HL-60 (cell line): ENCODE measurements at regions not wholly inside any gene's neighbourhood (a gene's known extent, or its start where the extent isn't known, plus 50 kb on each side); places are given as distances from the start of the nearest gene placed in this dataset.

Source experiments
- DNase-seq, 2 experiments: peaks; one replicate each; pipeline ENCODE4 v3.0.0-alpha.2; 2010 to 2020; ENCODE audit warnings: low read depth in 1 of 2, low spot score in 1 of 2
- H3K27ac ChIP-seq: fragments of 250-450 bp; sonication (Bioruptor Pico); replicated peaks from 2 replicates; pipeline ENCODE4 v1.5.1; 2020; ENCODE audit warnings: mild to moderate bottlenecking, moderate library complexity
- H3K27me3 ChIP-seq: fragments of 250-450 bp; sonication (Bioruptor Pico); 2 replicates; pipeline ENCODE4 v1.5.1; 2021; ENCODE audit warnings: mild to moderate bottlenecking, moderate library complexity; ENCODE audit not compliant: insufficient read depth, poor library complexity, severe bottlenecking
- H3K4me3 ChIP-seq: replicated peaks from 2 replicates; pipeline ENCODE4 v1.5.1; 2011; ENCODE audit warnings: mild to moderate bottlenecking, control low read depth, low read length; ENCODE audit not compliant: insufficient read depth
- GABPA ChIP-seq: IDR thresholded peaks from 2 replicates; pipeline ENCODE4 v1.6.1; 2012; ENCODE audit warnings: low read depth
- POLR2AphosphoS5 ChIP-seq: IDR thresholded peaks from 2 replicates; pipeline ENCODE4 v1.6.1; 2012; ENCODE audit warnings: low read depth
- SPI1 ChIP-seq: IDR thresholded peaks from 2 replicates; pipeline ENCODE4 v1.6.1; 2012; ENCODE audit warnings: low read depth, mild to moderate bottlenecking, borderline replicate concordance
- TF ChIP-seq, protein P1 (sequence below): IDR thresholded peaks from 2 replicates; pipeline ENCODE4 v1.6.1; 2012; ENCODE audit warnings: low read depth; ENCODE audit not compliant: insufficient replicate concordance
- TF ChIP-seq, protein P2 (sequence below): IDR thresholded peaks from one replicate; pipeline ENCODE4 v1.5.1; 2011; ENCODE audit warnings: low read length, control low read depth, inconsistent platforms; ENCODE audit not compliant: insufficient read depth

GRCh38 chr12:114237230-114237629 lies 168.7 kb downstream of the TBX5 start:
- H3K4me3 ChIP-seq = no peak overlapping the region
- H3K27me3 ChIP-seq = no peaks in the 10 kb centered on the region
- TF ChIP-seq, protein P1, sequence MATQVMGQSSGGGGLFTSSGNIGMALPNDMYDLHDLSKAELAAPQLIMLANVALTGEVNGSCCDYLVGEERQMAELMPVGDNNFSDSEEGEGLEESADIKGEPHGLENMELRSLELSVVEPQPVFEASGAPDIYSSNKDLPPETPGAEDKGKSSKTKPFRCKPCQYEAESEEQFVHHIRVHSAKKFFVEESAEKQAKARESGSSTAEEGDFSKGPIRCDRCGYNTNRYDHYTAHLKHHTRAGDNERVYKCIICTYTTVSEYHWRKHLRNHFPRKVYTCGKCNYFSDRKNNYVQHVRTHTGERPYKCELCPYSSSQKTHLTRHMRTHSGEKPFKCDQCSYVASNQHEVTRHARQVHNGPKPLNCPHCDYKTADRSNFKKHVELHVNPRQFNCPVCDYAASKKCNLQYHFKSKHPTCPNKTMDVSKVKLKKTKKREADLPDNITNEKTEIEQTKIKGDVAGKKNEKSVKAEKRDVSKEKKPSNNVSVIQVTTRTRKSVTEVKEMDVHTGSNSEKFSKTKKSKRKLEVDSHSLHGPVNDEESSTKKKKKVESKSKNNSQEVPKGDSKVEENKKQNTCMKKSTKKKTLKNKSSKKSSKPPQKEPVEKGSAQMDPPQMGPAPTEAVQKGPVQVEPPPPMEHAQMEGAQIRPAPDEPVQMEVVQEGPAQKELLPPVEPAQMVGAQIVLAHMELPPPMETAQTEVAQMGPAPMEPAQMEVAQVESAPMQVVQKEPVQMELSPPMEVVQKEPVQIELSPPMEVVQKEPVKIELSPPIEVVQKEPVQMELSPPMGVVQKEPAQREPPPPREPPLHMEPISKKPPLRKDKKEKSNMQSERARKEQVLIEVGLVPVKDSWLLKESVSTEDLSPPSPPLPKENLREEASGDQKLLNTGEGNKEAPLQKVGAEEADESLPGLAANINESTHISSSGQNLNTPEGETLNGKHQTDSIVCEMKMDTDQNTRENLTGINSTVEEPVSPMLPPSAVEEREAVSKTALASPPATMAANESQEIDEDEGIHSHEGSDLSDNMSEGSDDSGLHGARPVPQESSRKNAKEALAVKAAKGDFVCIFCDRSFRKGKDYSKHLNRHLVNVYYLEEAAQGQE = no peak
- no peak for TF ChIP-seq POLR2AphosphoS5
- TF ChIP-seq SPI1 = no peak
- TF ChIP-seq, protein P2, sequence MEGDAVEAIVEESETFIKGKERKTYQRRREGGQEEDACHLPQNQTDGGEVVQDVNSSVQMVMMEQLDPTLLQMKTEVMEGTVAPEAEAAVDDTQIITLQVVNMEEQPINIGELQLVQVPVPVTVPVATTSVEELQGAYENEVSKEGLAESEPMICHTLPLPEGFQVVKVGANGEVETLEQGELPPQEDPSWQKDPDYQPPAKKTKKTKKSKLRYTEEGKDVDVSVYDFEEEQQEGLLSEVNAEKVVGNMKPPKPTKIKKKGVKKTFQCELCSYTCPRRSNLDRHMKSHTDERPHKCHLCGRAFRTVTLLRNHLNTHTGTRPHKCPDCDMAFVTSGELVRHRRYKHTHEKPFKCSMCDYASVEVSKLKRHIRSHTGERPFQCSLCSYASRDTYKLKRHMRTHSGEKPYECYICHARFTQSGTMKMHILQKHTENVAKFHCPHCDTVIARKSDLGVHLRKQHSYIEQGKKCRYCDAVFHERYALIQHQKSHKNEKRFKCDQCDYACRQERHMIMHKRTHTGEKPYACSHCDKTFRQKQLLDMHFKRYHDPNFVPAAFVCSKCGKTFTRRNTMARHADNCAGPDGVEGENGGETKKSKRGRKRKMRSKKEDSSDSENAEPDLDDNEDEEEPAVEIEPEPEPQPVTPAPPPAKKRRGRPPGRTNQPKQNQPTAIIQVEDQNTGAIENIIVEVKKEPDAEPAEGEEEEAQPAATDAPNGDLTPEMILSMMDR = no peak
- DNase-seq = no peak
- no peak overlapping the region for H3K27ac ChIP-seq

DNA sequence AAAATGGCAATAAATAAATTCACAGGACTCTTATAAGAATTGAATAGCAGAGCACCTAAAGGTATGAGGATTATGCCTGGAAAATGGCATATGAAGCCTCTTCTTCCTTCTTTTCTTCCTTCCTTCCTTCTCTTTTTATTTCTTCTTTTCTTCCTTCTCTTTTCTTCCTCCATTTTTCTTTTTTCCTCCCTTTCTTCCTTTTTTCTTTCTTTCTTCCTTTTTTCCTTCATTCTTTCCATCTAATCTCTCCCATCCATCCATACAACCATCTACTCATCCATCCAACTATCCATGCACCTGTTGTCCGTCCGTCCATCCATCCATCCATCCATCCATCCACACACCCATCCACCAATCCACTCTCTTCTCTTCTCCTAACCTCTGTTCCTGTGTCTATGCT lies 173.8 kb downstream of the TBX5 start:
- Histone ChIP-seq H3K27ac (no peak overlapping the region), H3K27me3 (no peaks in the 10 kb centered on the region), H3K4me3 (no peak overlapping the region)
- DNase-seq = no peak
- TF ChIP-seq POLR2AphosphoS5 (no peak), SPI1 (no peak), GABPA (no peak)
- TF ChIP-seq, protein P1 = no peak
- TF ChIP-seq, protein P2 = no peak

DNA sequence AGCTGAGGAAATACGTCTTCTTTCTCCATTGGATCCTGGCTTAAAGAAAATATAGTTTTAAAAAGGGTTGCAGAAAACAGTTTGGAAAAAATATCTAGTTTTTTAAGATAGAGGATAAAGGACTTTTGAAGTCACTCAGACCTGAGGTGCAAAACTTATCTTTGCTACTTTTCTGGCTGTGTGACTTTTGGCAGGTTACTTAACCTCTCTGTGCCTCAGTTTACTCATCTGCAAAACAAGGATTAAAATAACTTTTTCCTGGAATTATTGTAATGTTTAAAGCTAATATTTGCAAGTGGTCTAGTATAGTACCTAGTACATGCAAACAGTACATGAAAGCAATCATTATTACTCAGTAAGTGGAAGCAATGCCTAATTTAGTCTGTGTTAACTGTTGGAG lies 176.8 kb downstream of the TBX5 start:
- H3K27me3 ChIP-seq = no peaks in the 10 kb centered on the region
- DNase-seq = no peak
- H3K27ac ChIP-seq = no peak overlapping the region
- no peak for TF ChIP-seq SPI1
- no peak for TF ChIP-seq GABPA
- no peak for TF ChIP-seq POLR2AphosphoS5
- TF ChIP-seq, protein P2 = no peak
- TF ChIP-seq, protein P1 = no peak
- H3K4me3 ChIP-seq = no peak overlapping the region
